Peyer's patch (tissue), 4 donors: ENCODE measurements at regions not wholly inside any gene's neighbourhood (a gene's known extent, or its start where the extent isn't known, plus 50 kb on each side); places are given as distances from the start of the nearest gene placed in this dataset.

Experiments used
- CTCF ChIP-seq, 6 experiments: fragments of 450-650 bp in 4 of 6; fragments of 200-600 bp in 2 of 6; sonication (generic) in 1 of 6; IDR thresholded peaks; one replicate each; pipeline ENCODE4 v1.5.1; 2017 to 2019; ENCODE audit warnings: antibody characterized with exemption in 6 of 6, mild to moderate bottlenecking in 3 of 6, moderate library complexity in 1 of 6
- POLR2A ChIP-seq, 2 donors: fragments of 450-650 bp; IDR thresholded peaks; one replicate each; pipeline ENCODE4 v1.5.1; 2017; ENCODE audit warnings: antibody characterized with exemption in 2 of 2, mild to moderate bottlenecking in 2 of 2, moderate library complexity in 2 of 2

- TF ChIP-seq CTCF (IDR thresholded peaks at IDR 0.05): no peak
- TF ChIP-seq POLR2A (IDR thresholded peaks at IDR 0.05): no peak
Observed at GRCh38 chr22:22983816-22984215, 86.5 kb upstream of the GNAZ start.
